ENCODE measurements at regions not wholly inside any gene's neighbourhood (a gene's known extent, or its start where the extent isn't known, plus 50 kb on each side); places are given as distances from the start of the nearest gene placed in this dataset.

- TF ChIP-seq CTCF (IDR thresholded peaks at IDR 0.05) (no peak), POLR2A (IDR thresholded peaks at IDR 0.05) (no peak), POLR2AphosphoS5 (IDR thresholded peaks at IDR 0.05) (no peak)
Observed at GRCh38 chr3:189001559-189001958, 170.2 kb upstream of the TPRG1 start.

All from breast epithelium (tissue), 3 donors.